DND-41 (cell line): ENCODE measurements at regions not wholly inside any gene's neighbourhood (a gene's known extent, or its start where the extent isn't known, plus 50 kb on each side); places are given as distances from the start of the nearest gene placed in this dataset.

Experiments
- EZH2 ChIP-seq: IDR thresholded peaks from 3 replicates; pipeline ENCODE4 v1.6.1; 2012; ENCODE audit warnings: borderline replicate concordance, low read depth, mild to moderate bottlenecking, moderate library complexity, low read length, inconsistent platforms; ENCODE audit not compliant: severe bottlenecking
- TF ChIP-seq, protein P1 (sequence below): IDR thresholded peaks from 2 replicates; pipeline ENCODE4 v1.5.1; 2012; ENCODE audit warnings: borderline replicate concordance, low read length, moderate library complexity, mild to moderate bottlenecking; ENCODE audit not compliant: poor library complexity, severe bottlenecking; ENCODE audit errors: extremely low read depth

DNA sequence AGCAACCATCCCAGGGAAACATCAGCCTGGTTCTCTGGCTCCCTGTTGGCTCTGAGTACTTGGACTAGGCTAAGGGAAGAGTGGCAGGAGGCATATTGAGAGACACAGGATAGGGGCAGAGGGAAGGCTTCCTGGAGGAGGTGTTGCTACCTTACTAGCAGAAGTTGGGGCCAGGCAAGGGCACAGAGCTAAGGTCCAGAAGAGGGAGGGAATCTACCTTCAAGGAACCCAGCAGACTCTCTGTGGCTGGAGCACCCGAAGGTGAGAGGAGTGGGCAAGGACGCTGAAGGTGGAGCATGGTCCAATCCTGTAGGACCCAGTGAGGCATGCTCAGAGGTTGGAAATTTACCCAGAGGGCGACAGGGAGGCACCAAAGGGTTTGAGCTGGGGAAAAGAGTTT is 191.9 kb downstream of the TFAP2C start:
- TF ChIP-seq, protein P1, sequence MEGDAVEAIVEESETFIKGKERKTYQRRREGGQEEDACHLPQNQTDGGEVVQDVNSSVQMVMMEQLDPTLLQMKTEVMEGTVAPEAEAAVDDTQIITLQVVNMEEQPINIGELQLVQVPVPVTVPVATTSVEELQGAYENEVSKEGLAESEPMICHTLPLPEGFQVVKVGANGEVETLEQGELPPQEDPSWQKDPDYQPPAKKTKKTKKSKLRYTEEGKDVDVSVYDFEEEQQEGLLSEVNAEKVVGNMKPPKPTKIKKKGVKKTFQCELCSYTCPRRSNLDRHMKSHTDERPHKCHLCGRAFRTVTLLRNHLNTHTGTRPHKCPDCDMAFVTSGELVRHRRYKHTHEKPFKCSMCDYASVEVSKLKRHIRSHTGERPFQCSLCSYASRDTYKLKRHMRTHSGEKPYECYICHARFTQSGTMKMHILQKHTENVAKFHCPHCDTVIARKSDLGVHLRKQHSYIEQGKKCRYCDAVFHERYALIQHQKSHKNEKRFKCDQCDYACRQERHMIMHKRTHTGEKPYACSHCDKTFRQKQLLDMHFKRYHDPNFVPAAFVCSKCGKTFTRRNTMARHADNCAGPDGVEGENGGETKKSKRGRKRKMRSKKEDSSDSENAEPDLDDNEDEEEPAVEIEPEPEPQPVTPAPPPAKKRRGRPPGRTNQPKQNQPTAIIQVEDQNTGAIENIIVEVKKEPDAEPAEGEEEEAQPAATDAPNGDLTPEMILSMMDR, result no peak
- TF ChIP-seq EZH2, result no peak
